EL (cell line): ENCODE measurements at regions not wholly inside any gene's neighbourhood (a gene's known extent, or its start where the extent isn't known, plus 50 kb on each side); places are given as distances from the start of the nearest gene placed in this dataset.
"Not testable (repeated sequence)": the region's sequence is repeated elsewhere in the genome, so short reads cannot be mapped to it uniquely, and the experiment has no call there.

ENCODE experiments used
- DNase-seq: peaks from one replicate; pipeline ENCODE4 v3.0.0-alpha.2; 2016

DNA sequence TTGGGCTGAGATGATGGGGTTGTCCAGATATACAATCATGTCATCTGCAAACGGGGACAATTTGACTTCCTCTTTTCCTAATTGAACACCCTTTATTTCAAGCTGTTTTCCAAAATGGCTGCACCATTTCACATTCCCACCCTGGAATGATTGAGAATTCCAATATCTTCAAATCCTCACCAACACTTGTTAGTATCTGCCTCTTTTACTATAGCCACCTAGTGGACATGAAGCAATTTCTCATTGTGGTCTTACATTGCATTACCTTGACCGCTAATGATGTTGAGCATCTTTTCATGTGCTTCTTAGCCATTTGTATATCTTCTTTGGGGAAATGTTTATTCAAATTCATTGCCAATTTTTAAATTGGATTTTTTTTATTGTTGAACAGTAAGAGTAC, 364.8 kb downstream of the SMARCA1 start:
- DNase-seq: no peak

DNA sequence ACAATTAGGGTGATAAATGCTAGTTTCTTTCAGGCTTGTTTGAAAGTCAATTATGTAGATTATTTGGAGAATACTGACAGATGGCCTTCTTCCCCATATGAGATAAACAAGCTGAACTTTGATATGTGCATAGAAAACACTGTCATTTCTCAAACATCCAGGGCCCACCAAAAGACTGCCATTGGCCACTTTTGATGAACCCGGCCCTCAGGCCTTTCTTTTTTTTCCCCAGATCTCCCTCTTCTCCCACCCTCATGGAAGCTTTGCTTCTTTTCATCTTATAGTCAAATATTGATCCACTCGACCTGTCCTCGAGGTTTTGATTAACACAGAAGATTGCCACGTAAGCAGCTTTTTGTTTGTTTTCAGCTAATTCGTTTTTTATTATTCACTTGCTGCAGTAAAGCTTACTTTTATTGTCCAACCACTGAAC, 377.4 kb downstream of the SMARCA1 start:
- DNase-seq: no peak

DNA sequence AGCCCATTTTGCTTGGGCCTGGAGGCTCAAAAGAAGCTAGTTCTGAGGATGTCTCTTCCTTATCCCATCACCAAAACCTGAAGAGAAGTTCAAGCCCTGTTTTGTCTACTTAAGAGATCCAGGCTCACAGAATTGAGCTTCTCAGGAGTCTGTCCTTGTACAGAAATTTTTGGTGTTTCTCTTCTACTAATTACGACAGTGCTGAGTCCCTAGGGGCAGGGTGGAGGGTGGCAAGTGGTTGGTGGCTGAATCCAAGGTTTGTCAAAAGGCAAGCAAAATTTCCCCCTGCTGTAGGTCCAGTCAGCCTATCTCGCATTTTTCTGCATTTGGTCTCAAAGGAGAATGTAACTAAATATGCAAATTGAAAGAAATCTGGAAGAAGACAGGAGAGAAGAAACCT, 377.9 kb downstream of the SMARCA1 start:
- no peak for DNase-seq

DNA sequence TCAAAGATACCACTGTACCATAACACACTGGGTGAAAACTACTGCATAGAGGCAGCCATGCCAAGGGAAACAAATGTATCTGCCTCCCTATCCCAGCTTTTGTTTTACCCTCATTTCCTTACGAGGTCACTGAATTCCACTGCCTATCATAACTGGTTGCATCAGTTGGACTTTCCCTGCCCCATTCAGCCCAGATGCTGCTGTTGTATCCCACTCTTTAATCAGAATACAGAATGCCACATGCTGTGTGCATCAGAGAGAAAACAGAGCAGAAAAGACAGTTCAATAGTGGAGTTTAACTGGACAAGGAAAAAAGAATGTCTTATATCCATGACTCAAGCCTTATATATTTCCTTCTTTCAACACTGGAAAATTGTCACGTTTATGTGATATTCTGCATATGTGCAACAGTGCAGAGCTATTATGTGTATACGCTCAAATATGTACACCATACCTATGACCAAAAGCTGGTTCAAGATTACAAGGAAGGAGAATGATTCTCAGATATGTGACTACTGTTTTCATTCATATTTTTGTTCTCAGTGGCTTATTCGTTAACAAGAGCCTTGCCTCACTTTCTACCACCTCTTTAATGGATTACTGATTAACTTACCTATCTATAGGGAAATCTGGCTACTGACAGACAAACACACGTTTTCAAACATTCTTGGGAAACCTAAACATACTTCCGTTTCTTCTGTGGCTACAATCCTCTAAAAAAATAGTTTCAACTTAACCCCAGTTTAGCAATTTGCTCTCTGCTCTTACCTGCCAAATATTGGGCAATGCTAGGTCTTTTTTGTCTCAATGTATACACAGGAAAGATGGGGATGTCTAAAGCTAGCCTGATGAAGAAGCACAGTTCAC, 378.9 kb downstream of the SMARCA1 start:
- no peak for DNase-seq

DNA sequence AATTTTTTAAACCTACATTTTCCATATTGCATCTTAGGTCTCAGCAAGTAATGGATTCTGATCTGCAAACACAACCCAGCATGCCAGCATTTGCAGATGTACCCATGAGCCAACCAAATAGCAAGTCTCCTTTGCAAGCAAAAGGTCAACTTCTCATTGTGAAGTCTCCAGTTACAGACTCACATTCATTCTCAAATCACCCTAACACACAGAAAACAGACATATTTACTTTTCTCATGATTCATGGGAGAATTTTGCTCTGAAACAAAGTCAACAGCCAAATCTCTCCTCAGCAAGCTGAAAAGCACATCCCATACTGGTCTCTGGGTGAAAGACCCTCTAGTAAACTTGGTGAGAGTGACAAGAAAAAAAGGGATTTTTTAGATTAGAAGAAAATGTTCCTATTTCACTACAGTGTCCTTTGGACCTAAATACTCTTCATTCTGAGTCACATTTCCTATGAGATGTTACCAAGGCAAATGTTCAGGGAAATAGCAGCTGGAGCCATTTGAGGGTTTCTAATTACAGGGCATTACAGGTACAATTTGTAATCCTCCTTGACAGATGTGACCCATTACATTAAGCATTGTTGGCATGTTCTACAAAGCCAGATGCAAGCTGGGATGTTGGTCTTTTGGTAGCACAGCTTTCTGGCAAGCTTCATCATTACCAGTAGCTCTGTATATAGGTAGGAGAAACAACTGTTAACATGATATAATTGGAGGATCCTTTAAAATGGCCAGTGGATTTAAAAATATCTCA, 383.3 kb downstream of the SMARCA1 start:
- no peak for DNase-seq

DNA sequence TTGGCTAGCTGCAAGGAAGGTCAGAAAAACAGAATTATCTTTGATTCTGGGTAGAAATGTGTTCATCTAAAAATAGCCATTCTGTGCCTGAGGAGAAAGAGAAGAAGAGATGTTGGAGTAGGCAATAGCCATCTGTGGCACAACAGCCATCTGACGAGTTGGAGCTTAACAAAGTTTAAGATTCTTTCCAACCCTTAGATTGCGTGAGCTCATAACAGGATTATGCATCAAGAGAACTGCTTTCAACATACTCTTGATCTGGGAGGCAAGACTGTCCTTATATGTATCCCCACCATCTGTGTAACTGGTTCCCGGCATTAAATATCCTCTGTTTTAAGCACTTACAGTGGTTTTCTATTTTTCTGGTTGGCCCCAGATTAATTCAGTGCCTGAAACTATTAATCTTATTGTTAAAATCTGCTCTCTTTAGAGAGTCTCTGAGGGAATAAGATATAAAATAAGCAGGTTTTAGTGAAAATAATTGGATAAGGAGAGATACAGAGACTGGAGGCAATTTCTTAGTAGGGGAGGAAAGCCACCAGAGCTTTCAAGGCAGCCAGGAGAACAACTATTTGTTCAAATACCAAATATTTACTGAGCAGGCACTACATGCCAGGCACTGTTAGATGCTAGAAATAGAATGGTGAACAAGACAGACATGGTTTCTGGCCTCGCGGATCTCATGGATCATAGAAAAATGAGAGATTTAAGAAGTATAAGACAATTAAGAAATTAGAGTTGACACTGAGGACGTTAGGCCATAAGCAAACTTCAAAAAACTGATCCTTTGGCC, 398.0 kb downstream of the SMARCA1 start:
- DNase-seq: no peak

DNA sequence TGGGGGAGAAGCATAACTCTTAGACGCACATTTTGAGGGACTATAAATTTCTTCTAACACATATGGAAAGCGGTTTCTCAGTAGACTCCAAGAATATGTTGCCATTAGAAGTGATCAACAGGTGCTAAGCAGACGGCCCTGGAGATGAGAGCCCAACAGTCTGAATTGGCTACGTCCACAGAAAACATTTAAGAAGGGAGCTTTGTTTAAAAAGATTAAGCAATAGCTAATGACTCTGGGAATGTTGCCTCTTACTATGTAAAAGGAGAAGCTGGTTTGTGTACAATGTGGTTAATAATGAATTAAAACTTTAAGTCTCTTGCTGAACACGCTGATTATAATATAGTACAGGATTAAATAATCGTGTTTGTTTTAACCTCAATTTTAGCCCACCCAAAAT, 399.5 kb downstream of the SMARCA1 start:
- DNase-seq: no peak

DNA sequence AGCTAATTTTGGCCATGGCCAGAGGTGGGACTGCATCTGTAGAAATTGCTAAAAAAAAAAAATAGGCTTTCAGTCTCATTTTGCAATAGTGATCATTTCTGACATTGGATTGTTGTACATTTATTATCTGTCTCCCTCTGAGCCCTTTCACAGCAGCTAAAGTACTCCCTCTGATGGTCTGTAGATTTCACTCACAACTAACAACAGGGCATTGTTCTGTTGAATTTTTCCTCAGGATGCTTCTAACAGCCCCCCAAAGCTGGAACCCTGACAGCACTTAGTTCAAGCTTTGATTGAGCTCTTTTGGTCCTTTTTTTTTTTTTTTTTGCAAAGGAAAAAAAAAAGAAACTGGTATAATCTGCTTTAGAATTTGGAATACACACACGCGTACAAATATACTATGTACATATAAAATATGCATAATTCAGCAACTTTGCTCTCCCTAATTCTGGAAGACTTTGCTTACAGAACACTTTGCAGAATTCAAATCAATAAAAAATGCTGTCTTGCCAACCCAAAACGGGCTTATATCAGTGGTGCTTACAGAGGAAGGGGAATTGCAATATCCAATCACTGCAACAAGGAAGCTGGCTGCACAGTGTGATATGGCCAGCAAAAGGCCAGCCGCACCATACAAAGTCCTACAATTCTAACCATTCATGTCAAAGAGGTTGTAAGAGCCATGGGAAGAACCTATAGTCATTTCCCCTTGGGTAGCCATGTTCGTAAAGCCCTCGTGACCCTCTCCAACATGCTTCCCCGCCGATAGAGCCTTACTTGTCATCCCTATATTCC, 406.4 kb downstream of the SMARCA1 start:
- no peak for DNase-seq

DNA sequence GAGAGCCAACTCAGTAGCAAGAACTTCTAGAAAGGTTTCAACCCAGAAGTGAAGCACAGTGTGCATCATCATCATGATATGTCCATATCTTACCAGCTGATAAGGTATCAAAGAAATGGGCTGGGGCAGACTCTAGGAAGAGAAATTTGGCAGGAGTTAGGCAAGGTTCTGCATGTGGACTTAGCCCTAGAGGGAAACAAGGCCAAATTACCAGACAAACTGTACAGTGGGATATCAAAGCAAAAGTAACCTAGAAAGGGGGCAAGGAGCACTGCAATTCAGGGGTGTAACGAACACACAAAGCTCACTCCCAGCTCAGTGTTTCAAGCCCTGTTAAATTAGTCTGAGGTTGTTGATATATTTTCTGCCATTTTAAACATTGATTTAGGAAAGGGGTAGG, 407.4 kb downstream of the SMARCA1 start:
- no peak for DNase-seq

DNA sequence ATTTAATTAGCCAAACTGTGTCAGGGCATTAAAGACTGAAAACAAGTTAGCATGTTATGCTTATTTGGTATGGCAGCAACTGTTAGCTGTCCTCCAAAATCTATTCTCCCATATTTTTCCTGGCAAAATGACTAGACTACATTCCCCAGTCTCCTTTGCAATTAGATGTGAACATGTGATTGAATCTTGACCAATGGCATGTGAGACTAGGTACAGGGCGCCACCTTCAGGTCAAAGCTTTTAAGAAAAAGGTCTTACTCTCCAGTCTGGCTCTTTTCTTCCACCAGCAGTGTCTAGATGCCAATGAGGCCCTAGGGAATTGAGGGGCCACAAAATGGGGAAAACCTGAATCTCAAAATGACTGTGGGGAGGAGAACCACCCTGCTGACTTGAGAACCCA, 408.2 kb downstream of the SMARCA1 start:
- peak; percentile 1 for DNase-seq

DNA sequence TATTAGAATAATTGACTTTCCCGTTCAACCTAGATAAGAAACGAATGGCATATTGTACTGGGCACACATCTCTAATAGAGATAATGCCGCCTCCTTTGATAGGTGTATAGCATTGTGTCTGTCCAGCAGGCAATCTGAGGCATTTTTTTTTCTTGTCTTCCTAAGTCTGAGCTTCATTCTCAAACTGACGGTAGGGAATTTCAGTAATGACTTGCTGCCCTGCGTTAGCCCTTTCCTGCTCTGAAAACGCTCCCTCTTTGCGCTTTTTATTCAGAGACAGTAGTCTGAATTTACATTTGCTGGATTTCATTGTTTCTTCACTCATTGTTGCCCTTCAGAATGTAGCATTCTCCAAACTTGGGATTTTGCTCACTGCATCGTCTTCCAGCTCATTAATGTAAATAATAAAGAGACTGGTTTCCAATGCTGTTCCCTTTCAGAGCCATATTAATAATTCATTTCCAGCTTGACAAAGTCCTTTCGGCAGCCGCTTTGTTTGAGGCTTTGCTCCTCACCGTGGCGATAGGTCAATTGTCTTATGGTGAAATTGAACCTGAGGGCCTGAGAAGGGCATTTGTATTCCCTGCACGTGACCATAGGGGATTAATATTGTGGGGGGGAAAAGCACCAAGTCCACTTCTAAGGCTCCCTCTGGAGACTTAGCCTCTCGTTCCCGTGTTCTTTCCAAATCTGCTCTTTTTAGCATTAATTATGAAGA, 412.1 kb downstream of the SMARCA1 start:
- no peak for DNase-seq

DNA sequence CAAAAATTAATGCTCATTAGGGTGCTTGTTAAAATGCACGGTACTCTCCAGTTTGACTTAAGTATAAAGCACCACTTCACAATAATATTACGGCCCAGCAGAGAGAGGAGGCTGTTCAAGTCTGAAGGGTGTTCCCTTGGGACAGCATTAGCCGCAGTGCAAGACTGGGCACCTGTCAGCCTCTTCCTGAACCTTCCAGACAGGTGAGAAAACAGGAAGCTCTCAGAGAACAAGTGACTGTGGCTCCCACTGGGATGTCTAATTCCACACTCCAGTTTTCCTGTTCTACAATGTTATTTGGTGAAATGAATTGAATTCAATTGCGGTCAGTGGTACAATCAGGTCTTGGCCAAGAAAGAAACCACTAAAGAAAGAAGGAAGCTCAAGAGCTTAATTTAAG, 414.4 kb downstream of the SMARCA1 start:
- DNase-seq: no peak

DNA sequence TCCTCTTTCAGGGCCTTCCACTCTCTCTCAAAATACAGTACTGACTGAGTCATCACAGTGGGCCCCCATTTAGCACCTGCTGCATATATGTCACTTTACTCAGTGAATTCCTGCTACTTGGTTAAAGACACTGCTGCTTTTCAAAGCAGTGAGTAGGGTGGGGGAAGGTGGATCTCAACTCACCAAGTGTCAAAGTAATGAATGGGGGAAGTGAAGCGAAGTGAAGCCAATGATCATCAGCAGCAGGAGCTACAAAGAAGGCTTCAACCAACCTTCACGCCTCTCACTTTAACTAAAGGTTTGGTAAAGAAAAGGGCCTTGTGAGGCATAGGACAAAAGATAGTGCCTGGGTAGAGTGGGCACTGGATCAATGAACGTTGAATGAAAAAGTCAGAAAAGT, 424.1 kb downstream of the SMARCA1 start:
- no peak for DNase-seq

DNA sequence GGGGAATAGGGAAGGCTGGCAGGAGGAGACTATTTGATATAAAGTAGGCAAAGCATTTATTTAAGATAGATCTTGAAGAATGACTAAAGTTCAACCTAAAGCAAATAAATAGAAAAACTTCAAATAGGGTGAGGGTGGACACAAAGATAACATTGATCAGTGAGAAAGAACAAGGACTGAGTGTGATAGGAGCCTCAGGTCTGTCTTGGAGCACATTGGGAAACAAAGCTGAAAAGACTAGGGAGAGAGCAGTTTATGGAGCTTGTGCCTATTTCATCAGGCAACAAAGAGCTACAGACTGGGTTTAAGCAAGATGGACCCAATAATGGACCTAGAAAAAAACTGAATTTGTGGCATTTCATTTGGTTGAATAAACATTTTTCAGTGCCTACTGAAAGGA, 425.6 kb downstream of the SMARCA1 start:
- DNase-seq: no peak

DNA sequence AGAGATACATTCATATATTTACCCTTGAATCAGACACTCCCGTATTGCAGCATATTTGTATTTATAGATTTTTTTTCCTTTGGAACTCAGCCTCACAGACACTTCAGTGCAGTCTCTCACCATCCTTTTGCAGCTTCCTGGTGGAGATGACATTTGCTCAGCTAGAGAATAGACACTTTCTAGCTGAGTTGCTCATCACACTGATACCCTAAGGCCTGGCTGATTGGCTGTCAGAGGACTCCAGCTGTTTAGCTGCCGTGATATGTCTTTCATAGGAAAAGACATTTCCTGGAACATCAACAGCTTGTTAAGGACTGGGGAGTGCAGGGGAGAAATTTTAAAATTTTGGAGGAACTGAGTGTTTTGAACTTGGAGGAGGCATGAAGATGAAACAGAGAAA, 429.6 kb downstream of the SMARCA1 start:
- DNase-seq: no peak

DNA sequence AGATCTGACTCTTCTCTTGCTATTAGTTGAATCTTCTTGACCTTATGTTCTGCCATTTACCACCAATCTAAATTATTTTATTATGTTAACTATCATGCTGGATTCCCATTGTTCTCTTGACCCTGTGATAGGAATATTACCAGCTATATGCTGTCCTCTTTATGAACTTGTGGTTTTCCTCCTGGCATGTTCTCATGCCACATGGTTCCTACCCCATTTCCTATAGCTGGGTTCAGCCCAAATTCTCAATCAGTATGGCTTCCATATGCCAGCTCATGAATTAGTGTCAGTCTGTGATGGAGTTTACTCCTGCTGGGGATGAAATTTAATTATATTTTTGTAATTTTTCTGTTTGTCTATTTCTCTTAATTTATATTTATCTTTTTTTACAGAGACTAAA, 430.5 kb downstream of the SMARCA1 start:
- no peak for DNase-seq

DNA sequence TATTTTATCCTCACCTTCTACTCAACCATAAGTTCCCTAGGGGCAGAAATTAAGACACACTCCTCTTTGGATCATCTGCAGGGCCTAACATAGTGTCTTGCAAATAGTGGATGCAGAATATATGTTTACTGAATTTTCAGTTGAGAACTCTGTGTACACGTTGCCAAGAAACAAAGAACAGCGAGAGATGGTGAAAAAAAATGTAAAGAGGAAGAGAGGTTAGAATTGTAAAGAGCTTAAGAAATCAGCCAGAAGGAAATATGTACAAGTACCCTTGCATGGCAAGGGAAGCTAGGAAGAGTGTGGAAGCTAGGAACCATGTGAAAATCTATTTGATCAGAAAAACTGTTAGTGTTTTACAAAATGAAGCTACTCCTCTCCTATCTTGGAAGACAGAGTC, 431.0 kb downstream of the SMARCA1 start:
- DNase-seq: no peak

DNA sequence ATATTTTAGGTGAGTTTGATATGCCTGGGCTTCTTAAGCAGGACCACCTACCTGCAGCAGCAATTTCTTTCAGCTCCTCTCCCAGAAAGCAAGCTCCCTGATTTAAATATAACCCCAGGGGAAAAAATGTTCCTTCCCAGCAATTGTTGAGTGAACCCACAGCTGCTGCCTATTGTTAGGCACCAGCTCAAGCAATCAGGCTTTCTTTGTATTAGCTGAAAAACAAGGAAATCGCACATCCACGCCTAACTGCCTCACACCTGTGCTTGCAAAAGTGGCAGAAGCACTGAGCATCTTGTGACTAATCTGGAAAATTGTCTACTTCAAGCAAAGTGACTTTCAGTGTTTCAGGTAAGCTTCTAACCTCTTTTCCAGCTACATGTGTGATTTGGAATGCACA, 432.2 kb downstream of the SMARCA1 start:
- no peak for DNase-seq

DNA sequence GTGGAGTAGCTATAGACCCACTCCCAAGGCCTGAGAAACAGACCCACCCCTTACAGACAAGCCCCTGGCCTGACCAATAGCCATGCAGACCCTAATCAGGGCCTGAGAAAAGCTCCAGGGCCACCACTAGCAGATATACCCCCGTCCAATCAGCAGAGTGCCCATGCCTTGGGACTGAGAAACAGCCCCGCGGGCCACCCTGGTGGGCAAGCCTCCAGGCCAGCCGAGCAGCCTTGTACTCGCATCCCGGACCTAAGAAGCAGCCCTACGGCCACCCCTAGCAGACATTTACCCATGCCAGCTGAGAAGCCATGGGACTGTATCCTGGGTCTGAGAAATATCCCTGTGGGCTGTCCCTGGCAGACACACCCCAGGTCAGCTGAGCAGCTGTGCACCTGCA, 436.5 kb downstream of the SMARCA1 start:
- no peak for DNase-seq

DNA sequence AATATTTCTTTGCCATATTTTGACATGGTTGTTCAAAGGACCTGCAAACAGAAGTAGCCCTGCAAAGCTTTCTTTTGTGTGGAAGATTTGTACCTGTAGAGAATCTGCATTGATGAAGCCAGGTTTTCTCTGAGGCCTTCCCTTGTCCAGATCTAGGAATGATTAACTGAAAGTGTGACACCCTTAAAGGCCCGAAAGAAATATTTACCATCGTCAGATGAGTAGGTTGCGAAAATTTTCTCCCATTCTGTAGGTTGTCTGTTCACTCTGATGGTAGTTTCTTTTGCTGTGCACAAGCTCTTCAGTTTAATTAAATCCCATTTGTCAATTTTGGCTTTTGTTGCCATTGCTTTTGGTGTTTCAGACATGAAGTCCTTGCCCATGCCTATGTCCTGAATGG, 439.0 kb downstream of the SMARCA1 start:
- DNase-seq: not testable (repeated sequence)

DNA sequence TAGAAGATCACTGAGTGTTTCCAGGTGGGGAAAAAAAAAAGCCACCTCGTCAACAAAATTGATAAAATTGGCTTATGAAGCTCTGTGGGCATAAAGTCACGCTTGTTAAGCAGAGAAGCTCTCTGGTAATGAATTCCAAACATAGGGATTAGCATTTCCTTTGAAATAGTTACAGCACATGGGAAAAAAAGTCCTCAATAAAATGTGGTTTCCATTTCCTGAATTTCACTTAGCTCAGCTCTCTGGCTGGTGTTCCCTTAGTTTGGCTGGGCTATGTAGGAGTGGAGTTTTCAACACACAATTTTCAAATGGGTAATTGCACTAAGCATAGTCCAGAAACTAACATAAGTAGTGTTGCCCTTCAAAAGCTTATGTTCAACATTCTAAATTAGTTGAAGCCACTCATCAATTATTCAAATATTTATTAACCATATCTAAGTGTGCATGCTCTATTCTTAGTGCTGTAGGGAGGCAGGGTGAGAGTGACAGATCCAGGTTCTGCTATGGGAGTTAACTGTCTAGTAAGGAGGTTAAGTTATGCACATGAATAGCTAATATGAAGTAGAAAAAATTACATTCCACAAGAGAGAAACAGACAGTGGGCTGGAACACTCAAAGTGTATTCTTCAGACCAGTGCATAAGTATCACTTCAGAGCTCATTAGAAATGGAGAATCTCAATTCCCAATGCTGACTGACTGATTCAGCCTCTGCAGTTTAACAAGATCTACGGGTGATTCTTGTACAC, 445.7 kb downstream of the SMARCA1 start:
- DNase-seq: no peak
